Activated CD8-positive, alpha-beta memory T cell treated with anti-CD3 and anti-CD28 coated beads, Interleukin-2, amount 10 ng/mL, durations not matched to agents 7 days and 5 days (primary cell): ENCODE measurements at regions not wholly inside any gene's neighbourhood (a gene's known extent, or its start where the extent isn't known, plus 50 kb on each side); places are given as distances from the start of the nearest gene placed in this dataset.

Source experiments
- ATAC-seq: fragments of 150-1000 bp; cut with Tn5 transposase; one replicate; pipeline ENCODE4 v1.10.0; 2021; ENCODE audit warnings: moderate library complexity
- CTCF ChIA-PET: fragments of 350-600 bp; sonication (Branson Sonifier 250); formaldehyde crosslinking; loops from one replicate; lab custom pipeline; 2021; ENCODE audit warnings: antibody characterized with exemption; lab: Charles Lee
- DNase-seq: peaks from one replicate; pipeline ENCODE4 v3.0.0-alpha.2; 2020
- H3K27ac Mint-ChIP-seq: one replicate; pipeline ENCODE4 v1.8.0; 2021; ENCODE audit warnings: mild to moderate bottlenecking, mixed read lengths
- H3K27me3 Mint-ChIP-seq: one replicate; pipeline ENCODE4 v1.8.0; 2021; ENCODE audit warnings: mixed read lengths
- H3K36me3 Mint-ChIP-seq: one replicate; pipeline ENCODE4 v1.8.0; 2021; ENCODE audit warnings: mild to moderate bottlenecking, mixed read lengths
- H3K4me1 Mint-ChIP-seq: one replicate; pipeline ENCODE4 v1.8.0; 2021; ENCODE audit warnings: mixed read lengths
- H3K4me3 Mint-ChIP-seq: one replicate; pipeline ENCODE4 v1.8.0; 2021; ENCODE audit warnings: mild to moderate bottlenecking, moderate library complexity, mixed read lengths
- H3K9me3 Mint-ChIP-seq: one replicate; pipeline ENCODE4 v1.8.0; 2022; ENCODE audit warnings: low read depth, mixed read lengths

GRCh38 chr11:62022211-62022610, 54.8 kb upstream of the FTH1 start:
- peaks cover 15% of the 10 kb centered on the region for H3K4me1 Mint-ChIP-seq
- no peak for DNase-seq
- peaks cover 6% of the 10 kb centered on the region for H3K9me3 Mint-ChIP-seq
- H3K27ac Mint-ChIP-seq: no peak overlapping the region
- CTCF ChIA-PET: interaction anchor here (1.7 kb wide), 1 partner anchor 59 kb away, joined by 5 read pairs; no protein-coding TSS in a partner anchor
- H3K36me3 Mint-ChIP-seq: peaks cover 5% of the 10 kb centered on the region
- H3K4me3 Mint-ChIP-seq: no peak overlapping the region
- peaks cover 5% of the 10 kb centered on the region for H3K27me3 Mint-ChIP-seq
- no peak for ATAC-seq

- Mint-ChIP-seq H3K27me3 (peaks cover 5% of the 10 kb centered on the region), H3K9me3 (peaks cover 6% of the 10 kb centered on the region), H3K4me1 (peaks cover 11% of the 10 kb centered on the region), H3K27ac (no peak overlapping the region), H3K36me3 (peaks cover 5% of the 10 kb centered on the region), H3K4me3 (no peak overlapping the region)
- no peak for ATAC-seq
- CTCF ChIA-PET: no interaction called here
- no peak for DNase-seq
Observed at GRCh38 chr11:62020661-62021060, 53.2 kb upstream of the FTH1 start.

GRCh38 chr11:62018981-62019664, 51.7 kb upstream of the FTH1 start:
- ATAC-seq (no peak), DNase-seq (no peak)
- CTCF ChIA-PET: no interaction called here

GRCh38 chr11:62017878-62018655, 50.6 kb upstream of the FTH1 start:
- Mint-ChIP-seq H3K9me3 (peaks cover 6% of the 10 kb centered on the region), H3K4me3 (no peak overlapping the region), H3K27ac (no peak overlapping the region), H3K36me3 (peaks cover 5% of the 10 kb centered on the region), H3K27me3 (peaks cover 5% of the 10 kb centered on the region), H3K4me1 (peaks cover 2% of the 10 kb centered on the region)
- DNase-seq (no peak), ATAC-seq (no peak)
- CTCF ChIA-PET: interaction anchor here (1.0 to 1.1 kb wide), 2 partner anchors 16 to 64 kb away, joined by 3 to 5 read pairs; no protein-coding TSS in a partner anchor

More at GRCh38 chr11:62018981-62019664, 51.7 kb upstream of the FTH1 start:
- no peak overlapping the region for H3K27ac Mint-ChIP-seq
- peaks cover 6% of the 10 kb centered on the region for H3K9me3 Mint-ChIP-seq
- no peak overlapping the region for H3K4me3 Mint-ChIP-seq
- H3K27me3 Mint-ChIP-seq: peaks cover 5% of the 10 kb centered on the region
- H3K4me1 Mint-ChIP-seq: peaks cover 2% of the 10 kb centered on the region
- H3K36me3 Mint-ChIP-seq: peaks cover 5% of the 10 kb centered on the region
